A673 (cell line): ENCODE measurements at regions not wholly inside any gene's neighbourhood (a gene's known extent, or its start where the extent isn't known, plus 50 kb on each side); places are given as distances from the start of the nearest gene placed in this dataset.

Source experiments
- EZH2 ChIP-seq: fragments of 200-600 bp; sonication (generic); IDR thresholded peaks from 2 replicates; pipeline ENCODE4 v1.6.1; 2017; ENCODE audit warnings: borderline replicate concordance, low read depth, mild to moderate bottlenecking, mixed read lengths, antibody characterized with exemption, low read length; ENCODE audit not compliant: poor library complexity, severe bottlenecking
- TF ChIP-seq, protein P1 (sequence below): fragments of 300-800, 200-600 bp; sonication (generic); conservative IDR thresholded peaks from 2 replicates; pipeline ENCODE4 v1.5.1; 2017; ENCODE audit warnings: low read depth, mild to moderate bottlenecking, antibody characterized with exemption, low read length, moderate library complexity, mixed read lengths

DNA sequence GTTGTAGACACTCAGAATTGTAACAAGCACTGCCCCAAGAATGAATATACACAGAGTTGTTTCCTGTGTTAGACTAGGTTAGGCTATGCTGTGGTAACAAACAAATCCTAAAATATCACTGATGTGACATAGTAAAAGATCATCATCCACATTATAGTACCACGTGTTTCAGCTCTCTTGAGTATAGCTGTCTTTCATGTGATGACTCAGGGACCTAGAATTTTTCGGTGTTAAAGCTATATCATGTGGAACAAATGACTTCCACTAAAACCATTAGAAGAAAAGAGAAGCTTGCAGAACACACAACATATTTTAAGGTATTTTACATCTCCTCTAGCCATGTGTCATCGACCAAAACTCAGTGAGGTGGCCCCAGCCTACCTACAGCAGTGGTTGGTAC, 307.9 kb upstream of the RBMS3 start:
- TF ChIP-seq, protein P1, sequence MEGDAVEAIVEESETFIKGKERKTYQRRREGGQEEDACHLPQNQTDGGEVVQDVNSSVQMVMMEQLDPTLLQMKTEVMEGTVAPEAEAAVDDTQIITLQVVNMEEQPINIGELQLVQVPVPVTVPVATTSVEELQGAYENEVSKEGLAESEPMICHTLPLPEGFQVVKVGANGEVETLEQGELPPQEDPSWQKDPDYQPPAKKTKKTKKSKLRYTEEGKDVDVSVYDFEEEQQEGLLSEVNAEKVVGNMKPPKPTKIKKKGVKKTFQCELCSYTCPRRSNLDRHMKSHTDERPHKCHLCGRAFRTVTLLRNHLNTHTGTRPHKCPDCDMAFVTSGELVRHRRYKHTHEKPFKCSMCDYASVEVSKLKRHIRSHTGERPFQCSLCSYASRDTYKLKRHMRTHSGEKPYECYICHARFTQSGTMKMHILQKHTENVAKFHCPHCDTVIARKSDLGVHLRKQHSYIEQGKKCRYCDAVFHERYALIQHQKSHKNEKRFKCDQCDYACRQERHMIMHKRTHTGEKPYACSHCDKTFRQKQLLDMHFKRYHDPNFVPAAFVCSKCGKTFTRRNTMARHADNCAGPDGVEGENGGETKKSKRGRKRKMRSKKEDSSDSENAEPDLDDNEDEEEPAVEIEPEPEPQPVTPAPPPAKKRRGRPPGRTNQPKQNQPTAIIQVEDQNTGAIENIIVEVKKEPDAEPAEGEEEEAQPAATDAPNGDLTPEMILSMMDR: no peak
- no peak for TF ChIP-seq EZH2
